ENCODE measurements at regions not wholly inside any gene's neighbourhood (a gene's known extent, or its start where the extent isn't known, plus 50 kb on each side); places are given as distances from the start of the nearest gene placed in this dataset.

GRCh38 chr14:34208532-34208931 lies 253.5 kb downstream of the SPTSSA start:
- no peak for DNase-seq

- DNase-seq: no peak
These were observed 254.9 kb upstream of the EGLN3 start for GRCh38 chr14:34205799-34206198.

- no peak for DNase-seq
These were observed 253.9 kb upstream of the EGLN3 start for GRCh38 chr14:34204774-34205173.

GRCh38 chr14:34203251-34203722 lies 252.4 kb upstream of the EGLN3 start:
- DNase-seq: no peak

GRCh38 chr14:34201909-34202637 lies 251.2 kb upstream of the EGLN3 start:
- DNase-seq: no peak

- no peak for DNase-seq
These were observed 248.7 kb upstream of the EGLN3 start for GRCh38 chr14:34199585-34199984.

- DNase-seq: no peak
These were observed 247.2 kb upstream of the EGLN3 start for GRCh38 chr14:34198096-34198495.

GRCh38 chr14:34195964-34196363 lies 245.1 kb upstream of the EGLN3 start:
- no peak for DNase-seq

GRCh38 chr14:34190717-34191116 lies 239.8 kb upstream of the EGLN3 start:
- DNase-seq: no peak

- DNase-seq: no peak
These were observed 239.0 kb upstream of the EGLN3 start for GRCh38 chr14:34189866-34190265.

GRCh38 chr14:34187519-34188044 lies 236.7 kb upstream of the EGLN3 start:
- no peak for DNase-seq

GRCh38 chr14:34187061-34187460 lies 236.2 kb upstream of the EGLN3 start:
- no peak for DNase-seq

GRCh38 chr14:34184126-34184525 lies 233.3 kb upstream of the EGLN3 start:
- DNase-seq: no peak

GRCh38 chr14:34183478-34183877 lies 232.6 kb upstream of the EGLN3 start:
- no peak for DNase-seq

GRCh38 chr14:34181338-34181737 lies 230.5 kb upstream of the EGLN3 start:
- DNase-seq: no peak

- DNase-seq: no peak
These were observed 230.0 kb upstream of the EGLN3 start for GRCh38 chr14:34180869-34181268.

GRCh38 chr14:34180434-34180833 lies 229.6 kb upstream of the EGLN3 start:
- DNase-seq: no peak

- DNase-seq: no peak
These were observed 228.9 kb upstream of the EGLN3 start for GRCh38 chr14:34179727-34180126.

- no peak for DNase-seq
These were observed 226.6 kb upstream of the EGLN3 start for GRCh38 chr14:34177466-34177865.

- DNase-seq: no peak
These were observed 224.7 kb upstream of the EGLN3 start for GRCh38 chr14:34175574-34175973.

- no peak for DNase-seq
These were observed 224.1 kb upstream of the EGLN3 start for GRCh38 chr14:34174973-34175372.

GRCh38 chr14:34173916-34174315 lies 223.0 kb upstream of the EGLN3 start:
- DNase-seq: no peak

- DNase-seq: no peak
These were observed 221.9 kb upstream of the EGLN3 start for GRCh38 chr14:34172550-34173368.

GRCh38 chr14:34172173-34172451 lies 221.2 kb upstream of the EGLN3 start:
- no peak for DNase-seq

Measured in activated CD4-positive, alpha-beta T cell treated with anti-CD3 and anti-CD28 coated beads, Interleukin-2, amount 50 U/mL, for 4 hours (primary cell).